Erythroblast (primary cell): ENCODE measurements at regions not wholly inside any gene's neighbourhood (a gene's known extent, or its start where the extent isn't known, plus 50 kb on each side); places are given as distances from the start of the nearest gene placed in this dataset.
"Not testable (repeated sequence)": the region's sequence is repeated elsewhere in the genome, so short reads cannot be mapped to it uniquely, and the experiment has no call there.

Experiments
- DNase-seq, 2 experiments: peaks; one replicate each; lab custom pipeline; 2025; lab: John Stamatoyannopoulos, UW
- GATA1 ChIP-seq: IDR thresholded peaks from 2 replicates; pipeline ENCODE4 v1.6.1; 2011; ENCODE audit warnings: low read depth, mild to moderate bottlenecking, control low read depth, low read length, moderate library complexity
- POLR2A ChIP-seq: IDR thresholded peaks from 2 replicates; pipeline ENCODE4 v1.6.1; 2011; ENCODE audit warnings: mild to moderate bottlenecking, low read length

GRCh38 chr13:25017808-25018728 is 77.9 kb upstream of the PABPC3 start:
- peak; percentile 87 to 90 for DNase-seq

GRCh38 chr13:25018729-25019115 is 77.2 kb upstream of the PABPC3 start:
- DNase-seq, result peak; percentile 59 to 61
- TF ChIP-seq POLR2A, result no peak
- no peak for TF ChIP-seq GATA1

More at GRCh38 chr13:25017808-25018728, 77.9 kb upstream of the PABPC3 start:
- TF ChIP-seq POLR2A, result peak; percentile 79

GRCh38 chr13:25019741-25020140 is 76.2 kb upstream of the PABPC3 start:
- not testable (repeated sequence) for DNase-seq

DNA sequence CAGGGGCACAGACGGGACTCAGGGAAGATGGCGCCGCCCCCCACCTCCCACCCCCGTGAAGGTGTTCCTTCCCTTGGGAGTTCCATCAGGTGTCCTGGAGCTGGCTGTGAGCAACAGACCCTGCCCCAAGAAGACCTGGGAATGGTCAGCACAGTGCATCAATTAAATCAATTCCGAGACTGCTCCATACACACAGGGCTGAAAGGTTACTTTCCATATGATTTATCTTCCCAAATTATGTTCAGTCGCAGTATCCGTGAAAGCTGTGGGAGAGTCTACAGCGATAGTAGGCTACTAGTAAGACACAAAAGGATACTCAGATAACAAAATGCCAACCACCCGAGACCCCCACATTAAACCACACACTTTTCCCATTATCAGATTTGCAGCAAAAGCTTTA is 71.8 kb upstream of the PABPC3 start:
- TF ChIP-seq GATA1 (no peak), POLR2A (no peak)
- no peak for DNase-seq

DNA sequence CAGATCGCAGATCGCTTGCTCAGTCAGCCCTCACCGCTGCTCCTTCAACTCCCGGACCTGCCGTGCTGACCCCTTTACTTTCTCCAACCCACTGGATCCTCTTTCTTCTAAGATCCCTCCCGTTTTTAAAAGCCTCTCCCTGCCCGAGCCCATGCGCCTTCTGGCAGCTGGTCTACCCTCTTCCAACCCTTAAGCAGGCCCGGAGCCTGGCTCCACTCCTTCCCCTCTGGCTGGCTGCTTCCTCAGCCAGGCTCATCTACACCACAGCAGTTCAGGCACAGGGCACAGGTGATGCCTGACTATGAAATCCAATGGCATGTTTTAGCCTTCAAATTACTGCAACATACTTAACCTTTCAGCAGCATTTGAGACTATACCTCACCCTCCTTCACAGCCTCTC is 63.8 kb upstream of the PABPC3 start:
- no peak for TF ChIP-seq POLR2A
- TF ChIP-seq GATA1, result no peak
- DNase-seq, result no peak

DNA sequence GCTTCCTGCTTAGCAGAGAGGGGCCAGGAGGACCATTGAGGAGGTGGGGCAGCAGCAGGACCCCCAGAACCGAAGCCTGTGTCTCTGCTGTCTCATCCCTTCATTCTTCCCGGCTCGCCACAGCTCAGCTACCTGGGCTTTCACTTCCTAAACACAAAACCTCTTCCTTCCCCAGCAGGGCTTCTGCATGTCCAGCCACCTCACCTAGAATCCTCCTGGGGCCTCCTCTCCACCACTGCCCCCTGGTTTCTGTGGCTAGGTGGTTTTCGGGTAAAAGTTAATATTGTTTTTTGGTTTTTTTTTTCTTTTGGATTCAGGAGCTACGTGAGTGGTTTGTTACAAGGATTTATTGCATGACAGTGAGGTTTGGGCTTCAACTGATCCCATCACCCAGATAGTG is 61.8 kb upstream of the PABPC3 start:
- TF ChIP-seq POLR2A, result no peak
- TF ChIP-seq GATA1, result no peak
- DNase-seq, result no peak

GRCh38 chr13:25037057-25037813 is 58.7 kb upstream of the PABPC3 start:
- DNase-seq, result peak; percentile 76 to 85

GRCh38 chr13:25042151-25042865 is 53.6 kb upstream of the PABPC3 start:
- peak; percentile 10 to 40 for DNase-seq
- TF ChIP-seq GATA1, result no peak
- TF ChIP-seq POLR2A, result no peak

More at GRCh38 chr13:25037057-25037813, 58.7 kb upstream of the PABPC3 start:
- TF ChIP-seq POLR2A (no peak), GATA1 (no peak)

DNA sequence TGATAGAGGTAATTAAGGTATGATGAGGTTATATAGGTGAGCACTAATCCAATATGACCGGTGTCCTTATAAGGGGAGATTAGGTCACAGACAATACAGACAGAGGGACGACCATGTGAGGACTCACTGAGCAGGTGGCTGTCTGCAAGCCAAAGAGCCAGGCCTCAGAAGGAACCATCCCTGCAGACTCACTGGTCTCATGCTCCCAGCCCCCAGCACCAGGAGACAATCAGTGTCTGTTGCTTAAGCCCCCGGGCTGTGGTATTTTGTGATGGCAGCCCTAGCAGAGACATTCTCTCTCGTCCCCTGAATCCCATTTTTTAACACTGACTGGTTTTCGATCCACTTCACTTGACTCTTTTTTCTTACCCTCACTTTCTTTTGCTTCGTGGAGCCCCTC is 51.9 kb upstream of the PABPC3 start:
- no peak for DNase-seq
- TF ChIP-seq GATA1 (no peak), POLR2A (no peak)
